ENCODE measurements at regions not wholly inside any gene's neighbourhood (a gene's known extent, or its start where the extent isn't known, plus 50 kb on each side); places are given as distances from the start of the nearest gene placed in this dataset.

DNA sequence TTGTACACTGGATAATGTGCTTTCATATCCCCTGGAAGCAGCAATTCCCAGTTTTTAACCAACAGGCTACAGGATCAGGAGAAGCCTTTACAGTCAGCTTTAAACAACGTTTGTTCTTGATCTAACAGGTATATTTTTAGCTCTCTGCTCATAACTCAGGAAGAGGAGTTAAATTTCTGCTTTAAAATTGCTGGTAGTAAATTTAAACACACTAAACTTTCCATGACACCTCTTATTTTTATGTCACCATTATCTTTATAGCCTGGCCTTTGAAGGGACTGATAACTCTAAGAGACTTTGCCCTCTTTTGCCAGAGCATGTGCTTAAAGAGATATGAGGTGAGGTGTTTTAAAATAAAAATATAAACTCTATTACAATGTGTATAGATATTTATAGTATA lies 119.6 kb upstream of the BRINP3 start:
- WGBS (ENCODE audit: insufficient coverage, low lambda C conversion rate) = no CpG with 5 or more reads among the region's 1 CpG
- peak; percentile 62 to 88 for DNase-seq

DNA sequence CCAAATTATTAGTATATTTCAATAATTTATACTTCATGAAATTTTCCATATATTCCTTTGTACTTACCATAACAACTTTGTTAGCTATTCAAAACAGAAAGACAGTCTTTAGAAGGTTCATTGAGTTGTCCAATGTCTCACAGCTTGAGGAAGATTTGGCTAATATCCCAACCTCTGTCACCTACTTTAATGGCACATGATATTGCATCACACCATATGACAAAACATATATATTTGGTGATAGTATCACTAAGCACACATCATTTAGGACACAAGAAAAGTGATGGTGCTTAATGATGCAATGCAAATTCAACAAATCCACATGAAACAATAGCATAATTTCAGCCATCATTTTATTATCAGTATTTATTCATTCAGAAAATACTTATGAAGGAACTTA lies 122.0 kb upstream of the BRINP3 start:
- DNase-seq = no peak
- no peaks in the 10 kb centered on the region for H3K36me3 ChIP-seq (ENCODE audit: control insufficient read depth, insufficient read depth, low read length)
- H3K4me3 ChIP-seq (ENCODE audit: low read length) = no peak overlapping the region
- H3K27ac ChIP-seq (ENCODE audit: low read length) = no peak overlapping the region
- H3K27me3 ChIP-seq (ENCODE audit: control insufficient read depth, insufficient read depth, low read length) = no peaks in the 10 kb centered on the region
- peaks cover 21% of the 10 kb centered on the region for H3K4me1 ChIP-seq (ENCODE audit: control insufficient read depth, insufficient read depth, low read length)
- no peaks in the 10 kb centered on the region for H3K9me3 ChIP-seq (ENCODE audit: control insufficient read depth, low read depth, low read length)

More for the DNA sequence above, 119.6 kb upstream of the BRINP3 start:
- Histone ChIP-seq H3K27me3 (ENCODE audit: control insufficient read depth, insufficient read depth, low read length) (no peaks in the 10 kb centered on the region), H3K36me3 (ENCODE audit: control insufficient read depth, insufficient read depth, low read length) (no peaks in the 10 kb centered on the region), H3K9me3 (ENCODE audit: control insufficient read depth, low read depth, low read length) (no peaks in the 10 kb centered on the region), H3K4me1 (ENCODE audit: control insufficient read depth, insufficient read depth, low read length) (peaks cover 21% of the 10 kb centered on the region), H3K27ac (ENCODE audit: low read length) (peak overlapping the region; percentile 70), H3K4me3 (ENCODE audit: low read length) (no peak overlapping the region)

DNA sequence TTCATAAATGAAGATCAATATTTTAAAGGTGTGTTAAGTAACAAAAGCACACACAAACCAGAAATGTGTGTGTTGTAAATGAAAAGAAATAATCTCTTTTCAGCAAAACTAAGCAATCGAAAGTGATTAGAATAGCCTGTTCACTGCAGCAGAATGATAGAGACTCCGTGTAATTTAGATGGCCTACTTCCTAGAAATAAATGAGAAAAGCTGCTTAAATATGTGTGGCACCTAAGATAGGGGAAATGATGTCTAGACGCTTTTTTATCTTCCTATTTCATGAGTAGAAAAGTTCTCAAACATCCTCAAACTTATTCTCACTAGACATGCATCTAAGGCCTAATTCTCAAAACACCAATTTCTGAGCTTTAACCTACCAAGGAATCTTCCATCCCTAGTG lies 124.7 kb upstream of the BRINP3 start:
- no peaks in the 10 kb centered on the region for H3K9me3 ChIP-seq (ENCODE audit: control insufficient read depth, low read depth, low read length)
- WGBS (ENCODE audit: insufficient coverage, low lambda C conversion rate) = 0% methylated on average over 1 of the region's 3 CpGs
- H3K4me3 ChIP-seq (ENCODE audit: low read length) = no peak overlapping the region
- H3K27ac ChIP-seq (ENCODE audit: low read length) = no peak overlapping the region
- DNase-seq = no peak
- H3K27me3 ChIP-seq (ENCODE audit: control insufficient read depth, insufficient read depth, low read length) = no peaks in the 10 kb centered on the region
- H3K4me1 ChIP-seq (ENCODE audit: control insufficient read depth, insufficient read depth, low read length) = peaks cover 7% of the 10 kb centered on the region
- H3K36me3 ChIP-seq (ENCODE audit: control insufficient read depth, insufficient read depth, low read length) = no peaks in the 10 kb centered on the region

DNA sequence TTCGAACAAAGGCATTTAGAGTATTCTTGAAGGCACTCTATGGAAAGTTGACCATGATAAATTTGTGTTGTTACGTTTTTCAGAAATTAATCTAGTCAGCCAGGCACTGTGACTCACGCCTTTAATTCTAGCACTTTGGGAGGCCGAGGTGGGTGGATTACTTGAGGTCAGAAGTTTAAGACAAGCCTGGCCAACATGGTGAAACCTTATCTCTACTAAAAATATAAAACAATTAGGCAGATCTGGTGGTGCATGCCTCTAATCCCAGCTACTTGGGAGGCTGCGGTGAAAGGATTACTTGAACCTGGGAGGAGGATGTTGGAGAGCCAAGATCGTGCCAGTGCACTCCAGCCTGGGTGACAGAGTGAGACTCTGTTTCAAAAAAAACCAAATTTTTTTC lies 130.6 kb upstream of the BRINP3 start:
- Histone ChIP-seq H3K9me3 (ENCODE audit: control insufficient read depth, low read depth, low read length) (no peaks in the 10 kb centered on the region), H3K27me3 (ENCODE audit: control insufficient read depth, insufficient read depth, low read length) (no peaks in the 10 kb centered on the region), H3K4me3 (ENCODE audit: low read length) (no peak overlapping the region), H3K4me1 (ENCODE audit: control insufficient read depth, insufficient read depth, low read length) (no peaks in the 10 kb centered on the region), H3K36me3 (ENCODE audit: control insufficient read depth, insufficient read depth, low read length) (no peaks in the 10 kb centered on the region), H3K27ac (ENCODE audit: low read length) (no peak overlapping the region)
- WGBS (ENCODE audit: insufficient coverage, low lambda C conversion rate) = 92% methylated on average over 2 of the region's 6 CpGs
- DNase-seq = no peak

DNA sequence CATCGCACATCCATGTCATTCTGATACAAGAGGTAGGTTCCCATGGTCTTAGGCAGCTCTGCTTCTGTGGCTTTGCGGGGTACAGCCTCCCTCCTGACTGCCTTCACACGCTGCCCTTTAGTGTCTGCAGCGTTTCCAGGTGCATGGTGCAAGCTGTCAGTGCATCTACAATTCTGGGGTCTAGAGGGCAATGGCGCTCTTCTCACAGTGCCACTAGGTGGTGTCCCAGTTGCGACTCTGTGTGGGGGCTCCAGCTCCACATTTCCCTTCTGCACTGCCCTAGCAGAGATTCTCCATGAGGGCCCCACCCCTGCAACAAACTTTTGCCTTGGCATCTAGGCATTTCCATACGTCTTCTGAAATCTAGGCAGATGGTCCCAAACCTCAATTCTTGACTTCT lies 138.2 kb upstream of the BRINP3 start:
- Histone ChIP-seq H3K27ac (ENCODE audit: low read length) (no peak overlapping the region), H3K36me3 (ENCODE audit: control insufficient read depth, insufficient read depth, low read length) (no peaks in the 10 kb centered on the region), H3K9me3 (ENCODE audit: control insufficient read depth, low read depth, low read length) (no peaks in the 10 kb centered on the region), H3K4me1 (ENCODE audit: control insufficient read depth, insufficient read depth, low read length) (no peaks in the 10 kb centered on the region), H3K27me3 (ENCODE audit: control insufficient read depth, insufficient read depth, low read length) (no peaks in the 10 kb centered on the region), H3K4me3 (ENCODE audit: low read length) (no peak overlapping the region)
- DNase-seq = no peak
- WGBS (ENCODE audit: insufficient coverage, low lambda C conversion rate) = no CpG with 5 or more reads among the region's 7 CpGs

DNA sequence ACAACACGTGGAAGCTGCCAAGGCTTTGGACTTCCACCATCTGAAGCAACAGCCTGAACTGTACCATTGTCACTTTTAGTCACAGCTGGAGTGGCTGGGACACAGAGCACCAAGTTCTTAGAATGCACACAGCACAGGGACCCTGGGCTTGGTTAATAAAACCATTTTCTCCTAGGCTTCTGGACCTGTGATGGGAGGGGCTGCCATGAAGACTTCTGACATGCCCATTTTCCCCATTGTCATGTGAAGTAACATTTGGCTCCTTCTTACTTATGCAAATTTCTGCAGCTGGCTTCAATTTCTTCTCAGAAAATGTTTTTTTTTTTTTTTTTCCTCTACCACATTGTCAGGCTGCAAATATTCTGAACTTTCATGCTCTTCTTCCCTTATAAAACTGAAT lies 138.6 kb upstream of the BRINP3 start:
- H3K27me3 ChIP-seq (ENCODE audit: control insufficient read depth, insufficient read depth, low read length) = no peaks in the 10 kb centered on the region
- no peaks in the 10 kb centered on the region for H3K36me3 ChIP-seq (ENCODE audit: control insufficient read depth, insufficient read depth, low read length)
- no CpG with 5 or more reads among the region's 1 CpG for WGBS (ENCODE audit: insufficient coverage, low lambda C conversion rate)
- no peak for DNase-seq
- H3K4me1 ChIP-seq (ENCODE audit: control insufficient read depth, insufficient read depth, low read length) = no peaks in the 10 kb centered on the region
- no peak overlapping the region for H3K4me3 ChIP-seq (ENCODE audit: low read length)
- no peaks in the 10 kb centered on the region for H3K9me3 ChIP-seq (ENCODE audit: control insufficient read depth, low read depth, low read length)
- H3K27ac ChIP-seq (ENCODE audit: low read length) = no peak overlapping the region

DNA sequence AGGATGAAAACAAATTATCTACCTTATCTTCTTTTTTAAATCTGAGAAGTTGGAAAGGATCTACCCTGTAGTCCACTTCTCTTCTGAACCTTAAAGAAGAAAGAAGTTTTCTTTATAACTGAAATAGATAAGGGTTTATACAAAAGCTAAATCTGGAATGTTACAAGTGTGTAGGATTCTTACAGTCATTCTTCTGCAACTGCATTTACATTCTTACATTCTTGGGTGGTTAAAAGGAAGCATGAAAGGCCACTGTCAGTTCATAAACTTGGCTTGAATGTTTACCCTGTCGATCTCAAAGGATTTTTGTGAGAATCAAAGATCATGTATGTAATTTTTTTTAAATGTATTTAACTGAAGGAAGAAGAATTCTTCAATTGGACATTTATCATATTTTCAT lies 142.1 kb upstream of the BRINP3 start:
- Histone ChIP-seq H3K27me3 (ENCODE audit: control insufficient read depth, insufficient read depth, low read length) (no peaks in the 10 kb centered on the region), H3K4me1 (ENCODE audit: control insufficient read depth, insufficient read depth, low read length) (no peaks in the 10 kb centered on the region), H3K27ac (ENCODE audit: low read length) (no peak overlapping the region), H3K9me3 (ENCODE audit: control insufficient read depth, low read depth, low read length) (no peaks in the 10 kb centered on the region), H3K4me3 (ENCODE audit: low read length) (no peak overlapping the region), H3K36me3 (ENCODE audit: control insufficient read depth, insufficient read depth, low read length) (no peaks in the 10 kb centered on the region)
- WGBS (ENCODE audit: insufficient coverage, low lambda C conversion rate) = 60% methylated on average over 1 of the region's 1 CpG
- DNase-seq = no peak

DNA sequence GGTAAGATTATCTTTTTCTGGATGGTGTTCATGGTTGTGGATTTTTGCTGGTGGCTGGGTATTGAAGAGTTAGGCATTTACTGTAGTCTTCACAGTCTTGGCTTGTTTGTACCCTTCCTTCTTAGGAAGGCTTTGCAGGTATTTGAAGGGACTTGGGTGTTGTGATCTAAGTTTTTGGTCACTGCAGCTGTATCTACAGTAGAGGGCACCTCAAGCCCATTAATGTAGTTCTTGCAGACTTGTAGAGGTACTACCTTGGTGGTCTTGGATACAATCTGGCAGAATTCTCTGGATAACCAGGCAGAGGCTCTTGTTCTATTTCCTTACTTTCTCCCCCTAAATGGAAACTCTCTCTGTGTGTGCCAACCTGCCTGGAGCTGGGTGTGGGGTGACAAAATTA lies 155.8 kb upstream of the BRINP3 start:
- Histone ChIP-seq H3K9me3 (ENCODE audit: control insufficient read depth, low read depth, low read length) (no peaks in the 10 kb centered on the region), H3K27ac (ENCODE audit: low read length) (no peak overlapping the region), H3K27me3 (ENCODE audit: control insufficient read depth, insufficient read depth, low read length) (no peaks in the 10 kb centered on the region), H3K4me3 (ENCODE audit: low read length) (no peak overlapping the region), H3K36me3 (ENCODE audit: control insufficient read depth, insufficient read depth, low read length) (no peaks in the 10 kb centered on the region), H3K4me1 (ENCODE audit: control insufficient read depth, insufficient read depth, low read length) (no peaks in the 10 kb centered on the region)
- no peak for DNase-seq

DNA sequence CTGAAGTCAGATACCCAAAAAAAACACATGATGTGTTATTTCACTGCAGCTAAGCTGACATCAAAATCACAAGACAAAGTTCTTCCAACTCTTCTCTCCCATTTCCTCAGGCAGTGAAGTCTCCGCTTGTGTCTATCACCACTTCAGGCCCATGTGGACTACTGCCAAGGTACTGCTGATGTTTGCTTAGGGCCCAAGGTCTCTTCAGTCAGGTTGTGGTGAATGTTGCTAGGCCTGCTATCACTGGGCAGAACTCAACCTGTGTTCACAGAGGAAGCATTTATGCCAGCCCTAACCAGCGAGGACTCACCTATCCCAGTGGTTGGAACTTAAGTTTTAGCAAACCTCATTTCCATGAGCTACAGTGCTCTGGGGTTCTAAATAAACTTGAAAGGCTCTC lies 156.5 kb upstream of the BRINP3 start:
- no CpG with 5 or more reads among the region's 2 CpGs for WGBS (ENCODE audit: insufficient coverage, low lambda C conversion rate)
- no peak for DNase-seq
- H3K4me1 ChIP-seq (ENCODE audit: control insufficient read depth, insufficient read depth, low read length) = no peaks in the 10 kb centered on the region
- no peak overlapping the region for H3K27ac ChIP-seq (ENCODE audit: low read length)
- H3K27me3 ChIP-seq (ENCODE audit: control insufficient read depth, insufficient read depth, low read length) = no peaks in the 10 kb centered on the region
- H3K36me3 ChIP-seq (ENCODE audit: control insufficient read depth, insufficient read depth, low read length) = no peaks in the 10 kb centered on the region
- H3K9me3 ChIP-seq (ENCODE audit: control insufficient read depth, low read depth, low read length) = no peaks in the 10 kb centered on the region
- no peak overlapping the region for H3K4me3 ChIP-seq (ENCODE audit: low read length)

DNA sequence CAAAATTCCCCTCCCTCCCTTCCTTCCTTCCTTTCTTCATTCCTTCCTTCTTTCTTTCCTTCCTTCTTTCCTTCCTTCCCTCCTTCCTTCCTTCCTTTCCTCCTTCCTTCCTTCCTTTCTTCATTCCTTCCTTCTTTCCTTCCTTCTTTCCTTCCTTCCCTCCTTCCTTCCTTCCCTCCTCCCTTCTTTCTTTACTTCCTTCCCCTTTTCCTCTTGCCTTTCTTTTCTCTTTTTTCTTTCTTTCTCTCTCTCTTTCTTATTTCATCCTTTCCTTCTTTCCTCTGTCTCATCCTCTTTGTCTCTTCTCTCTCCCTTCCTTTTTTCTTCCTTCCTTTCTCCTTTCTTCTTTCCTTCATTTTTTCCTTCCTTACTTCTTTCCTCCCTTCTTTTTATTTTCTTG lies 171.9 kb upstream of the BRINP3 start:
- DNase-seq = no peak
- Histone ChIP-seq H3K4me3 (ENCODE audit: low read length) (no peak overlapping the region), H3K27ac (ENCODE audit: low read length) (no peak overlapping the region), H3K36me3 (ENCODE audit: control insufficient read depth, insufficient read depth, low read length) (no peaks in the 10 kb centered on the region), H3K27me3 (ENCODE audit: control insufficient read depth, insufficient read depth, low read length) (no peaks in the 10 kb centered on the region), H3K9me3 (ENCODE audit: control insufficient read depth, low read depth, low read length) (no peaks in the 10 kb centered on the region), H3K4me1 (ENCODE audit: control insufficient read depth, insufficient read depth, low read length) (no peaks in the 10 kb centered on the region)

DNA sequence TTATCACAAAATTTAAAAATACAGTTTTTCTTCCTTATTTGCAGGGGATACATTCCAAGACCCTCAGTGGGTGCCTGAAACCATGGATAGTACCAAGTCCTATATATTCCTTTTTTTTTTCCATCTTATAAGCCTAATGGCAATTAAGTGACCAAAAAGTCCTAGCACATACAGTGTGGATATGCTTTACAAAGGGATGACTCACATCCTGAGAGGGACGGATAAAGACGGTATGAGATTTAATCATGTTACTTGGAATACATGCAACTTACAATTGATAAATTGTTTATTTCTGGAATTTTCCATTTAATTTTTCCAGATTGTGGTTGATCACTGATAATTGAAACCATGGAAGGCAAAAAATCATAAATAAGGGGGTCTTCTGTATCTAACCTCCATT lies 181.2 kb upstream of the BRINP3 start:
- no peaks in the 10 kb centered on the region for H3K36me3 ChIP-seq (ENCODE audit: control insufficient read depth, insufficient read depth, low read length)

DNA sequence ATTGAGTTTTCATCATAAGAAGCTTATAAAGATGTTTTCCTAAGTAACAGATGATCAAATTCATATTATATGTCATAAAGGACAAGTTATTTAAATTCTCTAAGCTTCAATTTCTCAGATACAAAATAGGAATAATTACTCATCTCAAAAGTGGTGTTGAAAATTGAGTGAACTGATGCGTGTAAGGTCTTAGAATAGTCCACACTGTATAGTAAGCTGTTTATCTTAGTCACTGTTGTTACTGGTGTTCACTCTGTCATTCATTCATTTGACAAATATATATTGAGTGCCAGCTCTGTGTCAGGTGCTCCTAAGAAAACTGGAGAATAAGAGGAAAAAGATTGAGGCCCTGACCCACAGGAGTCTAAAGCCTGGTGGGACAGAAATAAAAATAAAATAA lies 186.3 kb upstream of the BRINP3 start:
- no peaks in the 10 kb centered on the region for H3K27me3 ChIP-seq (ENCODE audit: control insufficient read depth, insufficient read depth, low read length)
- no peaks in the 10 kb centered on the region for H3K4me1 ChIP-seq (ENCODE audit: control insufficient read depth, insufficient read depth, low read length)
- DNase-seq = no peak
- WGBS (ENCODE audit: insufficient coverage, low lambda C conversion rate) = no CpG with 5 or more reads among the region's 1 CpG
- no peak overlapping the region for H3K27ac ChIP-seq (ENCODE audit: low read length)
- H3K36me3 ChIP-seq (ENCODE audit: control insufficient read depth, insufficient read depth, low read length) = no peaks in the 10 kb centered on the region
- H3K4me3 ChIP-seq (ENCODE audit: low read length) = no peak overlapping the region
- H3K9me3 ChIP-seq (ENCODE audit: control insufficient read depth, low read depth, low read length) = no peaks in the 10 kb centered on the region

More for the DNA sequence above, 181.2 kb upstream of the BRINP3 start:
- DNase-seq = no peak
- Histone ChIP-seq H3K4me3 (ENCODE audit: low read length) (no peak overlapping the region), H3K27ac (ENCODE audit: low read length) (no peak overlapping the region), H3K27me3 (ENCODE audit: control insufficient read depth, insufficient read depth, low read length) (no peaks in the 10 kb centered on the region), H3K4me1 (ENCODE audit: control insufficient read depth, insufficient read depth, low read length) (no peaks in the 10 kb centered on the region), H3K9me3 (ENCODE audit: control insufficient read depth, low read depth, low read length) (no peaks in the 10 kb centered on the region)
- no CpG with 5 or more reads among the region's 2 CpGs for WGBS (ENCODE audit: insufficient coverage, low lambda C conversion rate)

Measured in large intestine (tissue), 3 donors.